Parathyroid adenoma (tissue), 2 donors: ENCODE measurements at regions not wholly inside any gene's neighbourhood (a gene's known extent, or its start where the extent isn't known, plus 50 kb on each side); places are given as distances from the start of the nearest gene placed in this dataset.
"Not testable (repeated sequence)": the region's sequence is repeated elsewhere in the genome, so short reads cannot be mapped to it uniquely, and the experiment has no call there.

Experiments
- H2AFZ ChIP-seq: fragments of 300-600 bp; sonication (generic); one replicate; pipeline ENCODE4 v1.7.0; 2017; ENCODE audit warnings: antibody characterized with exemption, mild to moderate bottlenecking
- H3K27ac ChIP-seq: fragments of 300-600 bp; sonication (generic); one replicate; pipeline ENCODE4 v1.7.0; 2017
- H3K27me3 ChIP-seq: fragments of 300-600 bp; sonication (generic); one replicate; pipeline ENCODE4 v1.7.0; 2017; ENCODE audit warnings: low read length; ENCODE audit not compliant: control insufficient read depth, insufficient read depth
- H3K36me3 ChIP-seq: fragments of 300-600 bp; sonication (generic); one replicate; pipeline ENCODE4 v1.7.0; 2017; ENCODE audit warnings: low read length; ENCODE audit not compliant: control insufficient read depth, insufficient read depth
- H3K4me1 ChIP-seq: fragments of 300-600 bp; sonication (generic); one replicate; pipeline ENCODE4 v1.7.0; 2017; ENCODE audit warnings: control low read depth
- H3K4me2 ChIP-seq: fragments of 300-600 bp; sonication (generic); one replicate; pipeline ENCODE4 v1.7.0; 2017; ENCODE audit warnings: low read length
- H3K4me3 ChIP-seq: fragments of 300-600 bp; sonication (generic); one replicate; pipeline ENCODE4 v1.7.0; 2017; ENCODE audit warnings: low read depth, low read length
- H3K79me2 ChIP-seq: fragments of 300-600 bp; sonication (generic); one replicate; pipeline ENCODE4 v1.7.0; 2017; ENCODE audit warnings: control low read depth
- H3K9ac ChIP-seq: fragments of 300-600 bp; sonication (generic); one replicate; pipeline ENCODE4 v1.7.0; 2017; ENCODE audit warnings: mild to moderate bottlenecking
- H3K9me3 ChIP-seq: fragments of 300-600 bp; sonication (generic); one replicate; pipeline ENCODE4 v1.7.0; 2017; ENCODE audit warnings: low read length; ENCODE audit not compliant: control insufficient read depth
- TF ChIP-seq, protein P1 (sequence below): fragments of 300-600 bp; sonication (generic); IDR thresholded peaks from one replicate; pipeline ENCODE4 v1.7.0; 2017; ENCODE audit warnings: antibody characterized with exemption, mild to moderate bottlenecking
- donor health status: primary hyperparathyroidism.

DNA sequence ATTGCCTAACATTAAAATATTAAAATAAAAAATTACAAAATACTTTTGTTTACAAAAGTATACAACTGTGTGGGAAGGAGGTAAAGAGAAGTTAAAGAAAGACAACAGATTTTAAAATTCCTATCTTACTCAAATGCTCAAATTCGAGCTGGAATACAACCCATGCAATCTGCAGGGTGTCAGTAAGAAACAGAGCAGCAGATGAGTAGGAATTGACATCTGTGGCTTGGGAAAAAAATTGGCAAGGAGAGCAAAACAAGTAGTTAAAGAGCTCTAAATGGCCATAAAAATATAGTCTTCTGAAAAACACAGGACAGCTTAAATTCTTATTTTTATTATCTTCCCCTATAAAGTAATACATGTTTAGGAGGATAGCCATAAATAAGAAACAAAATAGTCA lies 1609.0 kb upstream of the AGA start:
- no peaks in the 10 kb centered on the region for H3K27me3 ChIP-seq
- no peaks in the 10 kb centered on the region for H3K9me3 ChIP-seq
- no peaks in the 10 kb centered on the region for H3K79me2 ChIP-seq
- no peak overlapping the region for H3K27ac ChIP-seq
- H3K4me2 ChIP-seq, result no peak overlapping the region
- TF ChIP-seq, protein P1, sequence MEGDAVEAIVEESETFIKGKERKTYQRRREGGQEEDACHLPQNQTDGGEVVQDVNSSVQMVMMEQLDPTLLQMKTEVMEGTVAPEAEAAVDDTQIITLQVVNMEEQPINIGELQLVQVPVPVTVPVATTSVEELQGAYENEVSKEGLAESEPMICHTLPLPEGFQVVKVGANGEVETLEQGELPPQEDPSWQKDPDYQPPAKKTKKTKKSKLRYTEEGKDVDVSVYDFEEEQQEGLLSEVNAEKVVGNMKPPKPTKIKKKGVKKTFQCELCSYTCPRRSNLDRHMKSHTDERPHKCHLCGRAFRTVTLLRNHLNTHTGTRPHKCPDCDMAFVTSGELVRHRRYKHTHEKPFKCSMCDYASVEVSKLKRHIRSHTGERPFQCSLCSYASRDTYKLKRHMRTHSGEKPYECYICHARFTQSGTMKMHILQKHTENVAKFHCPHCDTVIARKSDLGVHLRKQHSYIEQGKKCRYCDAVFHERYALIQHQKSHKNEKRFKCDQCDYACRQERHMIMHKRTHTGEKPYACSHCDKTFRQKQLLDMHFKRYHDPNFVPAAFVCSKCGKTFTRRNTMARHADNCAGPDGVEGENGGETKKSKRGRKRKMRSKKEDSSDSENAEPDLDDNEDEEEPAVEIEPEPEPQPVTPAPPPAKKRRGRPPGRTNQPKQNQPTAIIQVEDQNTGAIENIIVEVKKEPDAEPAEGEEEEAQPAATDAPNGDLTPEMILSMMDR, result no peak
- no peaks in the 10 kb centered on the region for H3K36me3 ChIP-seq
- H3K4me3 ChIP-seq, result no peak overlapping the region
- H3K9ac ChIP-seq, result no peak overlapping the region
- no peak overlapping the region for H2AFZ ChIP-seq
- H3K4me1 ChIP-seq, result no peaks in the 10 kb centered on the region

DNA sequence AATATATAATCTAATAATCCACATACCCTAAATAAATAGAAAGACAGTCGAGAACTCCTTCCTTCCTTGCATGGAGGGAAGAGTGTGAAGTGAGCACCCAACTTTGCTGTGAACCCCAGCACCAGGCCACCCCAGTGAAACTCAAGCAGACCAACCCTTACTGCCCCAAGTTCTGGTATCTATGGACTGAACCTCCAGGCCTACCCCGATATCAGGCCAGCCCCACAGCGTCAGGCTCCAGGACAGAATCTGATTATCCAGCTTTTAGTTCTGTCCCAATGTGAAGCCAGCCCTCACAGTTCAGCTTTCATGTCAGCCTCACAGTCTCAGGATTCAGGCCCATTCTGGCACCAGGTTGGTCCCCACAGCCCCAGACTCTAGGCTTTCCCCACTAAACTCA lies 1617.2 kb upstream of the AGA start:
- no peak overlapping the region for H3K27ac ChIP-seq
- H3K36me3 ChIP-seq, result no peaks in the 10 kb centered on the region
- no peak overlapping the region for H3K9ac ChIP-seq
- TF ChIP-seq, protein P1, result no peak
- no peak overlapping the region for H3K4me3 ChIP-seq
- no peaks in the 10 kb centered on the region for H3K79me2 ChIP-seq
- no peak overlapping the region for H3K4me2 ChIP-seq
- H3K9me3 ChIP-seq, result no peaks in the 10 kb centered on the region
- H2AFZ ChIP-seq, result no peak overlapping the region
- no peaks in the 10 kb centered on the region for H3K4me1 ChIP-seq
- H3K27me3 ChIP-seq, result no peaks in the 10 kb centered on the region

- not testable (repeated sequence) for H3K4me3 ChIP-seq, H3K9me3 ChIP-seq, H3K9ac ChIP-seq, H3K36me3 ChIP-seq, H3K27me3 ChIP-seq, H3K4me2 ChIP-seq, H3K27ac ChIP-seq, H3K4me1 ChIP-seq, H3K79me2 ChIP-seq, H2AFZ ChIP-seq
Observed at GRCh38 chr4:179066254-179066653, 1624.0 kb upstream of the AGA start.

DNA sequence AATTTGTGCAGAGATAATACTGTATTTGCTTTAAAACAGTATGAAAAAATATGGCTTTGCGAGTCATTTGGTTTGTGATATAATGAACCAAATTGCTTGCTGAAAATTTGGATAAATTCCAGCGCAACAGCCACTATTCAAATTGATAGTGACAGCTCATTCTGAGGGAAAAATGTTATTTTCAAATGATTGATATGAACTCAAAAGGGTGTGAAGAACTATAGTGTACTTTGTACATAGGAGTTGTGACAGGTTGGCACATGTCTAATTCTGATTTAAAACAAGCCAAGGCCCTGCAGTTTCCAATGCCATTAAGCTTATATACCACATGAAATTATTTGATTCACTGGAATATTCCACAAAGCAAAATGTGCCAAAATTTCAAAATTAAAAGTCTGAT lies 1628.9 kb upstream of the AGA start:
- Histone ChIP-seq H3K9ac (no peak overlapping the region), H3K4me3 (no peak overlapping the region), H3K36me3 (no peaks in the 10 kb centered on the region), H3K4me1 (no peaks in the 10 kb centered on the region), H3K27me3 (no peaks in the 10 kb centered on the region), H3K4me2 (no peak overlapping the region), H3K79me2 (no peaks in the 10 kb centered on the region), H3K9me3 (no peaks in the 10 kb centered on the region), H2AFZ (no peak overlapping the region), H3K27ac (no peak overlapping the region)
- TF ChIP-seq, protein P1, result no peak

DNA sequence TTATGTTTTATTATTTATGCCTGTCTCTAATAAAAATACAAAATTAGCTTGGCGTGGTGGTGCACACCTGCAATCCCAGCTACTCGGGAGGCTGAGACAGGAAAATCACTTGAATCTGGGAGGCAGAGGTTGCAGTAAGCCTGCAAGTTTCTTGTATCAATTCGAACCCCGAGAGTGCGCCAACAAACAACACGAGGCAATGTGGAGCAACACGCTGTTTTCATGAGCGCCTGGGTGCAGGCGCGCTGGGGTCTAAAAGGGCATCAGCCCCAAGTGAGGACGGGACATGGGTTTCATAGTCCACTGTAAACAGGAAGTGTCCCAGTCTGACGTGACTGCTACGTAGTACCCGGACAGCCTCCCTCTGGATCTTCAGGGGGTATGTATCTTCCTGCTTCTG lies 1634.6 kb upstream of the AGA start:
- TF ChIP-seq, protein P1, result no peak
- Histone ChIP-seq H3K4me1 (no peaks in the 10 kb centered on the region), H3K36me3 (no peaks in the 10 kb centered on the region), H3K9me3 (no peaks in the 10 kb centered on the region), H3K9ac (no peak overlapping the region), H3K27me3 (no peaks in the 10 kb centered on the region), H3K79me2 (no peaks in the 10 kb centered on the region), H3K27ac (no peak overlapping the region), H3K4me2 (no peak overlapping the region), H2AFZ (no peak overlapping the region), H3K4me3 (no peak overlapping the region)
